Natural killer cell (primary cell): ENCODE measurements at regions not wholly inside any gene's neighbourhood (a gene's known extent, or its start where the extent isn't known, plus 50 kb on each side); places are given as distances from the start of the nearest gene placed in this dataset.

ENCODE experiments used
- ATAC-seq, 3 donors: fragments of 150-1000 bp in 2 of 3; fragments of 200-7000 bp in 1 of 3; cut with Tn5 transposase; 1 replicate in 1 of 3; 2 replicates in 2 of 3; pipeline ENCODE4 v1.10.0; 2021; ENCODE audit warnings: mild to moderate bottlenecking in 2 of 3, moderate library complexity in 2 of 3
- DNase-seq, 2 donors: peaks; one replicate each; pipeline versions ENCODE4 v3.0.0 to v3.0.0-alpha.2; 2013 to 2021; ENCODE audit warnings: mixed read lengths in 1 of 2
- H3K27ac ChIP-seq: one replicate; pipeline ENCODE4 v1.5.1; 2013; ENCODE audit warnings: mild to moderate bottlenecking, low read length
- H3K27me3 ChIP-seq: one replicate; pipeline ENCODE4 v1.6.1; 2013; ENCODE audit warnings: low read length; ENCODE audit not compliant: control insufficient read depth, insufficient read depth
- H3K36me3 ChIP-seq: one replicate; pipeline ENCODE4 v1.6.1; 2013; ENCODE audit warnings: low read length; ENCODE audit not compliant: control insufficient read depth, insufficient read depth
- H3K4me1 ChIP-seq: one replicate; pipeline ENCODE4 v1.6.1; 2013; ENCODE audit warnings: low read length; ENCODE audit not compliant: control insufficient read depth, insufficient read depth
- H3K4me3 ChIP-seq: one replicate; pipeline ENCODE4 v1.5.1; 2013; ENCODE audit warnings: low read length
- H3K9me3 ChIP-seq: one replicate; pipeline ENCODE4 v1.6.1; 2013; ENCODE audit warnings: low read length; ENCODE audit not compliant: control insufficient read depth, insufficient read depth
- H3K27ac Mint-ChIP-seq, 2 donors: one replicate each; pipeline ENCODE4 v1.8.0; 2022; ENCODE audit warnings: mild to moderate bottlenecking in 2 of 2, mixed read lengths in 2 of 2, moderate library complexity in 1 of 2
- H3K27me3 Mint-ChIP-seq, 2 donors: one replicate each; pipeline ENCODE4 v1.8.0; 2022; ENCODE audit warnings: low read depth in 2 of 2, mixed read lengths in 2 of 2
- H3K36me3 Mint-ChIP-seq: one replicate; pipeline ENCODE4 v1.8.0; 2022; ENCODE audit warnings: mixed read lengths
- H3K4me1 Mint-ChIP-seq, 2 donors: one replicate each; pipeline ENCODE4 v1.8.0; 2022; ENCODE audit warnings: mixed read lengths in 2 of 2
- H3K4me3 Mint-ChIP-seq: one replicate; pipeline ENCODE4 v1.8.0; 2022; ENCODE audit warnings: mild to moderate bottlenecking, moderate library complexity, mixed read lengths
- H3K9me3 Mint-ChIP-seq, 2 donors: one replicate each; pipeline ENCODE4 v1.8.0; 2022; ENCODE audit warnings: mixed read lengths in 2 of 2
- WGBS: methylation state at CpG from one replicate; pipeline ENCODE4 v1.1.7; 2013; ENCODE audit warnings: missing lambda C conversion rate; ENCODE audit not compliant: insufficient coverage; 5-methylcytosine and 5-hydroxymethylcytosine counted together
- intact Hi-C: fragments of 100-400 bp; cut with micrococcal nuclease; formaldehyde crosslinking; loops from one replicate; pipeline ENCODE4 v1.14.2; 2022
- TF ChIP-seq, protein P1 (sequence below): fragments of 200-600 bp; IDR thresholded peaks from one replicate; pipeline ENCODE4 v1.8.0; 2022; ENCODE audit warnings: antibody characterized with exemption

GRCh38 chr19:31459430-31459829 lies 110.2 kb upstream of the TSHZ3 start:
- WGBS = 93% methylated on average over 3 of the region's 3 CpGs

GRCh38 chr19:31461814-31462539 lies 112.7 kb upstream of the TSHZ3 start:
- peaks cover 0 to 2% of the 10 kb centered on the region in 2 donors for H3K27me3 Mint-ChIP-seq
- no peak overlapping the region for H3K4me3 Mint-ChIP-seq
- ATAC-seq (no peak), DNase-seq (no peak)
- H3K36me3 Mint-ChIP-seq = no peaks in the 10 kb centered on the region
- H3K27me3 ChIP-seq = no peaks in the 10 kb centered on the region
- no peaks in the 10 kb centered on the region for H3K4me1 ChIP-seq
- H3K36me3 ChIP-seq = no peaks in the 10 kb centered on the region
- intact Hi-C loops = no loop called here
- no peak overlapping the region for H3K4me3 ChIP-seq
- no peak overlapping the region for H3K27ac ChIP-seq
- no peaks in the 10 kb centered on the region for H3K9me3 Mint-ChIP-seq
- TF ChIP-seq, protein P1, sequence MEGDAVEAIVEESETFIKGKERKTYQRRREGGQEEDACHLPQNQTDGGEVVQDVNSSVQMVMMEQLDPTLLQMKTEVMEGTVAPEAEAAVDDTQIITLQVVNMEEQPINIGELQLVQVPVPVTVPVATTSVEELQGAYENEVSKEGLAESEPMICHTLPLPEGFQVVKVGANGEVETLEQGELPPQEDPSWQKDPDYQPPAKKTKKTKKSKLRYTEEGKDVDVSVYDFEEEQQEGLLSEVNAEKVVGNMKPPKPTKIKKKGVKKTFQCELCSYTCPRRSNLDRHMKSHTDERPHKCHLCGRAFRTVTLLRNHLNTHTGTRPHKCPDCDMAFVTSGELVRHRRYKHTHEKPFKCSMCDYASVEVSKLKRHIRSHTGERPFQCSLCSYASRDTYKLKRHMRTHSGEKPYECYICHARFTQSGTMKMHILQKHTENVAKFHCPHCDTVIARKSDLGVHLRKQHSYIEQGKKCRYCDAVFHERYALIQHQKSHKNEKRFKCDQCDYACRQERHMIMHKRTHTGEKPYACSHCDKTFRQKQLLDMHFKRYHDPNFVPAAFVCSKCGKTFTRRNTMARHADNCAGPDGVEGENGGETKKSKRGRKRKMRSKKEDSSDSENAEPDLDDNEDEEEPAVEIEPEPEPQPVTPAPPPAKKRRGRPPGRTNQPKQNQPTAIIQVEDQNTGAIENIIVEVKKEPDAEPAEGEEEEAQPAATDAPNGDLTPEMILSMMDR = no peak
- no peak overlapping the region for H3K27ac Mint-ChIP-seq
- H3K4me1 Mint-ChIP-seq = no peaks in the 10 kb centered on the region
- 92% methylated on average over 3 of the region's 3 CpGs for WGBS
- no peaks in the 10 kb centered on the region for H3K9me3 ChIP-seq

More at GRCh38 chr19:31459430-31459829, 110.2 kb upstream of the TSHZ3 start:
- Histone ChIP-seq H3K27ac (no peak overlapping the region), H3K4me1 (no peaks in the 10 kb centered on the region), H3K4me3 (no peak overlapping the region), H3K9me3 (no peaks in the 10 kb centered on the region), H3K27me3 (no peaks in the 10 kb centered on the region), H3K36me3 (no peaks in the 10 kb centered on the region)
- Mint-ChIP-seq H3K27ac (no peak overlapping the region), H3K36me3 (no peaks in the 10 kb centered on the region), H3K27me3 (peaks cover 0 to 2% of the 10 kb centered on the region in 2 donors), H3K4me3 (no peak overlapping the region), H3K9me3 (no peaks in the 10 kb centered on the region), H3K4me1 (no peaks in the 10 kb centered on the region)
- TF ChIP-seq, protein P1 = no peak
- DNase-seq (no peak), ATAC-seq (no peak)
- intact Hi-C loops = no loop called here

- Histone ChIP-seq H3K27me3 (no peaks in the 10 kb centered on the region), H3K9me3 (no peaks in the 10 kb centered on the region), H3K4me3 (no peak overlapping the region), H3K4me1 (no peaks in the 10 kb centered on the region), H3K27ac (no peak overlapping the region), H3K36me3 (no peaks in the 10 kb centered on the region)
- no peaks in the 10 kb centered on the region for H3K36me3 Mint-ChIP-seq
- H3K4me1 Mint-ChIP-seq = peaks cover 6 to 11% of the 10 kb centered on the region in 2 donors
- TF ChIP-seq, protein P1 = no peak
- intact Hi-C loops = no loop called here
- DNase-seq (no peak), ATAC-seq (peak; percentile 30 to 68 (median 38))
- H3K4me3 Mint-ChIP-seq = peak overlapping the region; percentile 2
- no peak overlapping the region for H3K27ac Mint-ChIP-seq
- WGBS = 57% methylated on average over 10 of the region's 10 CpGs
- H3K9me3 Mint-ChIP-seq = no peaks in the 10 kb centered on the region
- H3K27me3 Mint-ChIP-seq = peaks cover 3 to 10% of the 10 kb centered on the region in 2 donors
These were observed 121.1 kb upstream of the TSHZ3 start for GRCh38 chr19:31470229-31470939.
